GM21367 (cell line): ENCODE measurements at regions not wholly inside any gene's neighbourhood (a gene's known extent, or its start where the extent isn't known, plus 50 kb on each side); places are given as distances from the start of the nearest gene placed in this dataset.
"Not testable (repeated sequence)": the region's sequence is repeated elsewhere in the genome, so short reads cannot be mapped to it uniquely, and the experiment has no call there.

Experiments used
- ATAC-seq: cut with Tn5 transposase; IDR thresholded peaks from one replicate; pipeline ENCODE4 v1.9.1; 2021; ENCODE audit not compliant: unreplicated experiment

- ATAC-seq, result not testable (repeated sequence)
Observed at GRCh38 chr16:88184566-88185355, 198.0 kb upstream of the ZNF469 start.

GRCh38 chr16:88185406-88185805 is 197.4 kb upstream of the ZNF469 start:
- ATAC-seq, result not testable (repeated sequence)

DNA sequence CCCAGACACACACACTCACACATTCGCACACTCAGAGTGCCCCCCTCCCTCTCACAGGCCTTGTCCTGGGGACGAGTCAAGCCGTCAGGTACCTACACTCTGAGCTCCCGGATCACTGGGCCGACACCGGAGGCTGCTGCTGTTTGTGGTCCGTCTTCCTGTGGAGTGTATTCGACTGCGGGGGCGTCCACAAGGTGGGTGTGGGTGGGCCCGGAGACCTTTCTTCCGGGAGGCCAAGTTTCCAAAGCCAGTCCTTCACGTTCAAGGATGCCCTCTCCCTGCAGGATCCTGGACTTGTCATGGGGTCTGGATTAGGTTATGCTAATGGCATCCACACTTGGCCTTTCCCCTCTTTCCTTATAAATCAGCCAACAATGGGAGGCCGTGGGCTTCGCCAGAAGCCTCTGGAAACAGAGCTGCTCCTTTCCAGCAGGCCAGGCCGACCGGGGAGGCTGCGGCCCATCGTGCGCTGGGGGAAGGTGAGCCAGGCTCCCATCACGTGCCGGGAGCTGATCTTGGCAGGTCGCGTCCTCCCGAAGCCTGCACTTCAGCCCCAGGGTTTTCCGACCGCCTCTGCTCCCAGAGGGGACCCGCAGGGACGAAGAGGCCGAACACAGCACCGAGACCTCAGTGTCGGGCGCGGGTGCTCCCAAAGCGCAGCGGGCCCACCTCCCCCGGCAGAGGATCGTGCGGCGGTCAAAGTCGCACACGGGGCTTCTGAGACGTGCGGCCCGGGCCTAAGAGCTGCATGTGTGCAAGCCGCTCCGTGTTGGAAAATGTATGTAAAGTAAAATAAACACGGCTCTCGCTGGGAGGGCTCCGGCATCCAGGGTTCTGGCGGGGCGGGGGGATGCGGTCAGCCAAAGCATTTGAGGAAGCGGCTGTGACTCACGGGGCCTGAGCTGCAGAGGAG is 196.5 kb upstream of the ZNF469 start:
- ATAC-seq, result not testable (repeated sequence)

- ATAC-seq, result not testable (repeated sequence)
Observed at GRCh38 chr16:88186889-88187870, 195.6 kb upstream of the ZNF469 start.

DNA sequence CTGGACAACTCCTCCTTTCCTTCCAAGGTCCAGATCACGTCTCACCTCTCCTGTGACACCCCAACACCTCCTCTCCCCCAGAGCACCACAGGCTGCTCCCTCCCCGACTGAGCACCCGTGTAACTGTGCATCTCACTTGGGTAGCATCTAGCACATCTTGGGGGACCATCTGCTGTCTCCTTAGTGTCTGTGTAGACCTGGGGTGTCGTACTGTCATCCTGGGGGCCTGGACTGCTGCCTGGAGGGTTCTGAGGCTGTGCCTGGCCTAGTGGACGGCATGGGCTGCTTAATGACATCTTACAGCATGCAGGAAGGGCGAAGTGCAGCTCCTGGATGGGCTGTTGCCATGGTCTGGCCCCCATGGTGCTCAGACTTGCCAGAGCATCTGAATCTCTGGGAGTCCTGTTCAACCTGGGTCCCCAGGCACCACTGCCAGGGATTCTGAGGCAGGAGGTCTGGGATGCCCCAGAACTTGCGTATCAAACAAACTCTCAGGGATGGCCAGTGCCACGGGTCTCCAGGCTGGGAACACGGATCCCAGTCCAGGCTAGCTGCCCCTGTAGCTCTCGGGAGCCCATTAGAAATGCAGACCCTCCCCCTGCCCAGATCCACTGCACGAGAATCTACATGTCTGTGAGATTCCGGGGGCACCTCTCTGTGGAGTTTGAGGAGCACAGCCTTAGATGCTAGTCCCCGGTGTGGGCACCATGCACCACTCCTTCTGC is 194.4 kb upstream of the ZNF469 start:
- not testable (repeated sequence) for ATAC-seq

GRCh38 chr16:88190592-88191095 is 192.1 kb upstream of the ZNF469 start:
- ATAC-seq, result not testable (repeated sequence)

GRCh38 chr16:88191168-88191567 is 191.6 kb upstream of the ZNF469 start:
- not testable (repeated sequence) for ATAC-seq

GRCh38 chr16:88192601-88193000 is 190.2 kb upstream of the ZNF469 start:
- no peak for ATAC-seq

DNA sequence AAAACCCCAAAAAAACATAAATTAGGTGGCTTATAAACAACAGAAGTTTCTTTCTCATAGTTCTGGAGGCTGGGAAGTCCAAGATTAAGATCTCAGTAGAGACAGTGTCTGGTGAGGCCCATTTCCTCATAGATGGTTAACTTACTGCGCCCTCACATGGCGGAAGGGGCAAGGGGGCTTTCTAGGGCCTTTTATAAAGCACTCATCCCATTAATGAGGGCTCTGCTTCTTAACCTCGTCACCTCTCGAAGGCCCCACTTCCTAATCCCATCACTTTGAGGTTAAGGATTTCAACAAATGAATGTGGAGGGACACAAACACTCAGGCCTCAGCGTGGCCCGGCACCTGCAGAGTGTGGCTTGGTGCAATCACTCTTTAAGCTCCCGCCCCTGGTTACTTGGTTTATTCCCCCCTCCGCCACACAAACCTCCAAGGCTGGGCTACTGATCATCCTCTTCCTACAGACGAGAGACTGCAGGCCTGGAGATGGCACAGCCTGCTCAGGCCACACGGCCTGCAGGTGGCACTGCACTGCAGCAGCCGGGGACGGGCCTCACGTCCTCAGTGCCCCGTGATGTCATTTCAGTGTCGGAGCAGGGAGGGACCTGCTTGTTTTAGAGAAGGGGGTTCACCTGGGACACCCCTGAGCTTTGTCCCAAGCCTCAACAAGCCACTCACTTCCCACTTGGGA is 188.9 kb upstream of the ZNF469 start:
- ATAC-seq, result not testable (repeated sequence)

- no peak for ATAC-seq
Observed at GRCh38 chr16:88194397-88195268, 188.1 kb upstream of the ZNF469 start.

GRCh38 chr16:88195269-88195705 is 187.5 kb upstream of the ZNF469 start:
- ATAC-seq, result no peak

DNA sequence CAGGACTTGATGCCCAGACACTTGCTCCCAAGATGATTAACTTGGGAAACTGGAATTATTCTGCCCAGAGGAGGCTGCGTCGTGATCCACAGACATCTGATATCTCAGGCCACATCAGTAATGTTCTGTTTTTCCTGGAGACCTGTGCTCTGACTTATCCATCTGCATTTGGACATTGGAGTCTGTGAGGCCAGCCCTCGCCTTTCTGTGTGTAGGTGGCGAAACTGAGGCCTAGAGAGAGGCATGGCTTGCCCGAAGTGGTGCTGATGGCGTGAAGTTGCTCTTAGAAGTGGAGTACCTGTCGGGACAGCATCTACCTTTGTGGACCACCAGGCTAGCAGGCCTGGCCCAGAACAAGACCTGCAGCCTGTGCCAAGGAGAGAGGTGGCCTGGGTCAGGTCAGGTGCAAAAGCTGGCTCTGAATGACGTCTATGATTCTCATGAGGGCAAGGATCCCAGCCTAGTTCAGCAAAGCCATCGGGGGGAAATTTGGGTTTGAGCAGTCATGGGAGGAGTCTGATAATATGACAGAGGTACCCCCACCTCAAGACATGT is 186.8 kb upstream of the ZNF469 start:
- no peak for ATAC-seq

GRCh38 chr16:88196471-88197400 is 186.0 kb upstream of the ZNF469 start:
- ATAC-seq, result no peak

- ATAC-seq, result no peak
Observed at GRCh38 chr16:88197481-88198456, 185.0 kb upstream of the ZNF469 start.

- not testable (repeated sequence) for ATAC-seq
Observed at GRCh38 chr16:88198457-88199295, 184.1 kb upstream of the ZNF469 start.
